ENCODE measurements at regions not wholly inside any gene's neighbourhood (a gene's known extent, or its start where the extent isn't known, plus 50 kb on each side); places are given as distances from the start of the nearest gene placed in this dataset.

- no TSS peak for BruUV-seq (replicated peaks)
- H3K9ac ChIP-seq (replicated peaks; ENCODE audit: extremely low read depth, insufficient read depth, low read length), result no peak overlapping the region
- H3K27ac ChIP-seq (ENCODE audit: insufficient read depth, low read depth, low read length), result no peak overlapping the region
- H3K4me3 ChIP-seq (replicated peaks in 1 of 3; ENCODE audit: insufficient read depth in 1 of 3, low read depth in 1 of 3, low read length in 3 of 3), result no peak overlapping the region
- H3K79me2 ChIP-seq (ENCODE audit: control insufficient read depth, insufficient read depth, low read length), result no peaks in the 10 kb centered on the region
- H3K36me3 ChIP-seq (ENCODE audit: control insufficient read depth in 2 of 2, extremely low read depth in 1 of 2, insufficient read depth in 2 of 2, low read length in 2 of 2), result no peaks in the 10 kb centered on the region
- no peaks in the 10 kb centered on the region for H3K9me3 ChIP-seq (replicated peaks; ENCODE audit: control insufficient read depth, insufficient read depth, low read length)
- ChIA-PET CTCF (interaction anchor here (1.4 kb wide), 1 partner anchor 10 kb away, joined by 5 read pairs; no protein-coding TSS in a partner anchor), POLR2A (no interaction called here)
- H3K27me3 ChIP-seq (ENCODE audit: control insufficient read depth in 2 of 2, insufficient read depth in 2 of 2, low read length in 2 of 2), result peaks cover 0 to 4% of the 10 kb centered on the region in 2 experiments
- TF ChIP-seq EZH2 (IDR thresholded peaks at IDR 0.05; ENCODE audit: borderline replicate concordance, low read depth, low read length, severe bottlenecking) (no peak), FOS (IDR thresholded peaks at IDR 0.05; ENCODE audit: borderline replicate concordance, insufficient read depth, low read length) (no peak), MAX (IDR thresholded peaks at IDR 0.05; ENCODE audit: insufficient read depth, insufficient read length) (no peak), POLR2A (IDR thresholded peaks at IDR 0.05; ENCODE audit: low read depth, low read length) (no peak)
- DNase-seq (ENCODE audit: low read depth, low spot score) (no peak), FAIRE-seq (no peak)
- H4K20me1 ChIP-seq (replicated peaks; ENCODE audit: control insufficient read depth, extremely low read depth, insufficient read depth, low read length), result no peaks in the 10 kb centered on the region
- H2AFZ ChIP-seq (ENCODE audit: low read depth, low read length), result no peak overlapping the region
- no peak overlapping the region for H3K4me2 ChIP-seq (ENCODE audit: insufficient read depth, low read length)
- no peaks in the 10 kb centered on the region for H3K9me1 ChIP-seq (replicated peaks; ENCODE audit: control insufficient read depth, extremely low read depth, insufficient read depth, low read length)
- no peaks in the 10 kb centered on the region for H3K4me1 ChIP-seq (ENCODE audit: control insufficient read depth, extremely low read depth, insufficient read depth, low read length)
- intact Hi-C loops (cut with micrococcal nuclease) (no loop called here), dilution Hi-C loops (cut with MboI; ENCODE audit: extremely low pct_ligation_motif_present, low sequenced_read_pairs) (no loop called here)
These were observed 208.1 kb upstream of the UMPS start for GRCh38 chr3:124522082-124522625.

GRCh38 chr3:124526601-124527000 is 203.7 kb upstream of the UMPS start:
- H3K9me1 ChIP-seq (replicated peaks; ENCODE audit: control insufficient read depth, extremely low read depth, insufficient read depth, low read length), result no peaks in the 10 kb centered on the region
- intact Hi-C loops (cut with micrococcal nuclease) (no loop called here), dilution Hi-C loops (cut with MboI; ENCODE audit: extremely low pct_ligation_motif_present, low sequenced_read_pairs) (no loop called here)
- H3K4me2 ChIP-seq (ENCODE audit: insufficient read depth, low read length), result no peak overlapping the region
- FAIRE-seq, result no peak
- H3K79me2 ChIP-seq (ENCODE audit: control insufficient read depth, insufficient read depth, low read length), result no peaks in the 10 kb centered on the region
- no peak overlapping the region for H3K27ac ChIP-seq (ENCODE audit: insufficient read depth, low read depth, low read length)
- no peaks in the 10 kb centered on the region for H3K9me3 ChIP-seq (replicated peaks; ENCODE audit: control insufficient read depth, insufficient read depth, low read length)
- CTCF ChIA-PET, result no interaction called here
- POLR2A ChIA-PET, result no interaction called here
- H3K9ac ChIP-seq (replicated peaks; ENCODE audit: extremely low read depth, insufficient read depth, low read length), result no peak overlapping the region
- no peaks in the 10 kb centered on the region for H3K36me3 ChIP-seq (ENCODE audit: control insufficient read depth in 2 of 2, extremely low read depth in 1 of 2, insufficient read depth in 2 of 2, low read length in 2 of 2)
- DNase-seq (ENCODE audit: low read depth, low spot score), result no peak
- H3K4me3 ChIP-seq (replicated peaks in 1 of 3; ENCODE audit: insufficient read depth in 1 of 3, low read depth in 1 of 3, low read length in 3 of 3), result no peak overlapping the region
- no peak overlapping the region for H2AFZ ChIP-seq (ENCODE audit: low read depth, low read length)
- BruUV-seq (replicated peaks), result no TSS peak
- H3K4me1 ChIP-seq (ENCODE audit: control insufficient read depth, extremely low read depth, insufficient read depth, low read length), result peaks cover 3% of the 10 kb centered on the region
- no peaks in the 10 kb centered on the region for H4K20me1 ChIP-seq (replicated peaks; ENCODE audit: control insufficient read depth, extremely low read depth, insufficient read depth, low read length)
- TF ChIP-seq MYC (IDR thresholded peaks at IDR 0.05; ENCODE audit: low read depth, low read length), result no peak
- TF ChIP-seq EZH2 (IDR thresholded peaks at IDR 0.05; ENCODE audit: borderline replicate concordance, low read depth, low read length, severe bottlenecking), result no peak
- TF ChIP-seq GATA2 (IDR thresholded peaks at IDR 0.05; ENCODE audit: insufficient read depth, insufficient read length, low read depth, low read length), result no peak
- no peak for TF ChIP-seq JUN (IDR thresholded peaks at IDR 0.05; ENCODE audit: borderline replicate concordance, insufficient read depth, insufficient read length, low read depth)
- TF ChIP-seq CTCF (IDR thresholded peaks at IDR 0.05; ENCODE audit: extremely low read depth in 1 of 2, insufficient read depth in 1 of 2, low read depth in 1 of 2, low read length in 2 of 2), result peak in 1 of 2 donors; percentile 20
- H3K27me3 ChIP-seq (ENCODE audit: control insufficient read depth in 2 of 2, insufficient read depth in 2 of 2, low read length in 2 of 2), result peaks cover 0 to 3% of the 10 kb centered on the region in 2 experiments
